Ecto neural progenitor cell (in vitro differentiated cells): ENCODE measurements at regions not wholly inside any gene's neighbourhood (a gene's known extent, or its start where the extent isn't known, plus 50 kb on each side); places are given as distances from the start of the nearest gene placed in this dataset.

ENCODE experiments used
- DNase-seq: peaks from one replicate; pipeline ENCODE4 v3.0.0-alpha.2; 2018; ENCODE audit warnings: low spot score

GRCh38 chr5:58106754-58107410 lies 353.0 kb downstream of the PLK2 start:
- DNase-seq, result no peak

DNA sequence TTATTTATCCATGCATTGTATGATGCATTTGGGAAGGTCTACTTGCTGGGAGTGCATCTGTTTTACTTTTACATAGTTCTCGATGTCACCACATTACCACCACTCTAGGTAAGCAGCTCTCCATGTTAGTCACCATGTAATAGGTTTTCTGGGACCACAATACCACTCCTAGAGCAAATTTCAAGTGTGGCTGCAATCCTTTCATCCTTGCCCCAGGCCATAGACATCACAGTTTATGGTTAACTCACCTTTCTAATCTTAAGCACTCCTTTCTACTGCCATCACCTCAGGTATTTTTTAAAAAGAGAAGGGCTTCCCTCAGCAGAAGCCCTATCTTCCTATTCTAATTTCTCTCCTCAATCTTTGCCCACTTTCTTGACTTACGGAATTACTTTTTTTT lies 354.1 kb downstream of the PLK2 start:
- DNase-seq, result no peak

GRCh38 chr5:58099257-58099656 lies 360.6 kb downstream of the PLK2 start:
- DNase-seq, result no peak

GRCh38 chr5:58094031-58094430 lies 365.9 kb downstream of the PLK2 start:
- no peak for DNase-seq

DNA sequence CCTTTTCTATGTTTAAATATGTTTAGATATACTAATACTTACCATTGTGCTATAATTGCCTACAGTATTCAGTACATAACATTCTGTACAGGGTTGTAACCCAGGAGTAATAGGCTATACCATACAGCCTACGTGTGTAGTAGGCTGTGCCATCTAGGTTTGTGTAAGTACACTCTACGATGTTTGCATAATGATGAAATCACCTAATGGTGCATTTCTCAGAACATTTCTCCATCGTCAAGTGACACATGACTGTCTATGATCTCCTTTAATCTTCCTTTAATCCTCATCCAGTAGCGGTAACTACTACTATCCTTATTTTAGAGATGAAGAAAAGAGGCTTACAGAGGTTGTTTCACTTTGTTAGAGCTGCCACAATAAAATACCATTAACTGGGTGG lies 369.2 kb downstream of the PLK2 start:
- DNase-seq, result no peak

- no peak for DNase-seq
Measured at GRCh38 chr5:58088941-58089340, 370.9 kb downstream of the PLK2 start.

GRCh38 chr5:58087905-58088304 lies 372.0 kb downstream of the PLK2 start:
- no peak for DNase-seq

DNA sequence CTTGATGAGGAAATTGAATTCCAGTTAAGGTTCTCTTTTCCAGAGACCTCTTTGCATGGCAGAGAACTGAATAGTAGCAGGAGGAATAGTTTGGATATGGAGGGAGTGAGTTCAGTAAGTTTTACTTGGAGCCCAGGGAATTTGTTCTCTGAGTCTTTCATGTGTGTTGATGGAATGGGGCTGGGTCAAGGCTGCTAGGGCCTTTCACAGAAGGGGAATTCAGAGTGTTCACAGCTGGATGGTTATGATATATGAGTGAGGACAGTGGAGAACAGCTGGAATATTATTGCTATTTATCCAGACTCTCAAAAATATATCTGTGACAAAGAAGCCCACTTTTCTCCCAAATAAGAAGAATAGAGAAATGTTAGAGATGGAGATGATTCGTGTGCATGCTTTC lies 372.8 kb downstream of the PLK2 start:
- DNase-seq, result no peak

DNA sequence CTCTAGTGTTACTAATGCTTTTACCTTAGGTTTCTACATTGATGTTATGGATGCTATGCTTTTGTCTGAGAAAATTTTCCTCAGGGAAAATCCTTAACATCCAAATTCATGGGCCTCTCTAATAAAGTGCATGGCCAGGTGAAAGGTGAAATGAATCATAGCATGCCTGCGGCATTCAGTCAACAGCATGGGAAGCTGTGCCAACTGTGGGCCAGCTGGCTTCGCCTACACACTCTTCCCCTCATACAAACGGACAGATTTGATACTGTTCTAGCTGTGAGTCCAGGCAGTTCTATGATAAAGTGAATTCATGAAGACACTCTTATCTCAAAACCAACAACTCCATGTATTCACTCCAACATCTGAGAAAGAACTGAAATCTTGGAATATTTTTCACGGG lies 374.1 kb downstream of the PLK2 start:
- no peak for DNase-seq

DNA sequence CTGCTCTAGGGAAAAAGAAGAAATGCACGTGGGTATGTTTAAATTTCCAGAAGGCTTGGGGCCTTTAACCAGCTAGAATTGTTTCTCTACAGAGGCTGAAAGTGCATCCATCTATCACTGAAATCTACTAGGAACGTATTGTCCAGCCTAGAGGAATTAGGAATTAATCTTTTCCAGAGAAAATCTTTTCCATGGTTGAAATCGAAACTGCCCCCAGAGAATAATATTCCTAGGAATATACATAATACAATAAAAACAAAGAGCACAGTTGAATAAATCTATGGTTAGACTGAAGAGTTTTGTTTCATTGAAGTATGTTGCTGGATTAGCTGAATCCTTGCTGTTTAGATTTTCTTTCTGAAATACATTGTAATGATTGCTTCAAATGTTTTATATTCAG lies 378.5 kb downstream of the PLK2 start:
- no peak for DNase-seq

GRCh38 chr5:58080573-58080972 lies 379.3 kb downstream of the PLK2 start:
- no peak for DNase-seq

DNA sequence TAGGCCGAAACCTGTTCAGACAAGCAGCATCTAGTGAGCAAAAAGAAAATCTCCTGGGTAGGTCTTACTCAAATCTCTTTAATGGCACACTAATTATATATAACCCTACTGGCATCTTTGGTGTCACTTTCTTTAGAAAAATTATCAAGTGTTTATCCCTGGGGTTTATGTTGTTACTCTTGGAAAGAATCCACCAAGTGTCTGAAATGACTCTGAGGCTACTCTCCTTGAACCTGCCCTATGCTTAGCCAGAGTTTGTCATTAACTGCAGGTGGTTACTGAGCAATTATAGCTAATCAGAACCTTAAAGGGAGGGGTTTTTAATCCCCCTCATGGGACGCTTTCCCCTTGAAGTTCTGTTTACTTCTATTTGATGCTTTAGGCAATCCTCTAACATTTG lies 381.9 kb downstream of the PLK2 start:
- no peak for DNase-seq

DNA sequence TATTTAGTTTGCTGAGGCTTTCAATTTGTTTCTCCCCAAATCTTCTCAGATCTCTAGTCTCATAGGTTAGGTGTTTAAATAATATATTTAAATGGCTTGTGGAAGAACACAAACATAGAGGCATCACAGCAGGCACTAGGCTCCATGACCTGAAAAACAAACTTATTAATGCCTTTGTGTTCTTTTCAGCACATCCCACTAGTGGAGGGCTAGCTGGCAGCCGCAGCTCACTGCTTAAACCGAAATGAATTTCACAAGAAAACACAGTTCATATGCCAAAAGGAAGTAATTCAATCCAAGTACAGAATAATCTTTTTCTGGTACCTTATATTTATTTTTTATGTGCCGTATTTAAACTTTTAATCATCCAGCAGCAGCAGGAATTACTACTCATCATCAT lies 382.5 kb downstream of the PLK2 start:
- no peak for DNase-seq

DNA sequence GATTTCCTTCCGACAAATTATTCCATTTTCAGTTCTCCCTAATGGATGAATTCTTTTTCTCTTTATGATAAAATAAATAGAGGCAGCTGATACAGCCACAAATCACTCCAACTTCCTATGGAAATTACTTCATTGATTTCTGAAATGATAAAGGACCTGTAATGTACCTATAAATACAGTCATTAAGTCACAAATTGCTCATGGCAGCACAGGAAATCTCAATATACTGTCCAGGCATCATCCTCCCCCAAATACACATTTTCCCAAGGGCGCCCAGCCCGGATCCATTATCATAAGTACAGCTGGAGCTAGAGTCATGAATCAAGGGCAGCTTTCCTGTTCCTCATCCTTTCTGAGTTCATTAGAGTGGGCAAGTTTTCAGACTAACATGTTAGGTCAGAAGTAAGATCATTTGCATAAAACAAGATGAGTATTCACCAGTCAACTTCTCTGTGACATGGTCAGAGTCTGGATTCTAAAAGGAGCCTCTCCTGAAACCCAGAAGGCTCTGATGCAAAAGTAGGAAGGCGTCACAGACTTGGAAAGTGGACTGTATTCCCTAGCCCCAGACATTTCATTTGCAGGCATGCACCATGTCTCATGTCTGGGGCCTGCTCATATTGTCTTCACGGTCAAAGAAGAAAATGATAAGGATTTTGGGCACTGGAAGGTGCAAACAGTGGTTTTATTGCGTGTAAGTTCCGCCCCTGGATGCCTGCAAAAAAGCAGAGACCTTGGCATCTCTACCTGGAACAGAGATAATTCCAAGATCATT lies 383.2 kb downstream of the PLK2 start:
- no peak for DNase-seq

GRCh38 chr5:58075907-58076306 lies 384.0 kb downstream of the PLK2 start:
- DNase-seq, result no peak

DNA sequence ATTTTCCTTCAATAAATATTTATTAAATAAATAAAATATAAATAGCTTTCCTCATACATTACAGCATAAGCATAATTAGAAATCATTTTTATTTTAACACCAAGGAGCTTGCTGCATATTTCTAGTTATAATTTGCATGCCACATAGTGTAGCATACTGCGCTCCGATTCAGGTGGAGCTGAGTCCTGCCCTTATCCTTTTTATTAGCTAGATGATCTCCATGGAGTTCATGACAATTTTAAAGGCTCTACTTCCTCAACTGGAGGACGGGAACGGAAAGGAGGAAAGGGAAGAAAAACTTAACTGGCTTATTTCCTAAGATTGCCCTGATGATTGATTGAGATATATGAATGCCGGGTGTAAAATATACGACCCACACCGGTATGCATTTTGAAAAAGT lies 385.2 kb downstream of the PLK2 start:
- no peak for DNase-seq

- DNase-seq, result no peak
Measured at GRCh38 chr5:58074222-58074621, 385.7 kb downstream of the PLK2 start.

GRCh38 chr5:58073243-58073642 lies 386.6 kb downstream of the PLK2 start:
- DNase-seq, result no peak

GRCh38 chr5:58072300-58072965 lies 387.5 kb downstream of the PLK2 start:
- DNase-seq, result no peak

DNA sequence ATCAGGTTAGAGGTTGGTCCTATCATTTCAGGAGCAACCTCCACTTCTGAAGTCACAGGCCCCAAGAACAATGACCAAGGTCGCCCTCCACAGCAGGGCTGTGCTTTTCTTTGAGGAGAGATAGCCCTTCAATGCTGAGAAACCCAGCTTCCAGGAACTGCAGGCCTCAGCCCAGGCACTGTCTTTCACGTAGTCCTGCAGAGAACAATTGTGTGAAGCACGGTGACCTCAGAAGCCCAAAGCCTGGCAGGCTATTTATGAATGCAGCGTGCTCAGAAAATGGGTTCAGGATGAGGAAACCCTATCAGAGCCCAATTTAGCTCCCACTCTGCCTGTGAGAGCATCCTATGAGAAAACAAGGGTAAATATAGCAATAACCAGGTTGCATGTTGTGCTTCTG lies 388.3 kb downstream of the PLK2 start:
- peak; percentile 55 for DNase-seq

DNA sequence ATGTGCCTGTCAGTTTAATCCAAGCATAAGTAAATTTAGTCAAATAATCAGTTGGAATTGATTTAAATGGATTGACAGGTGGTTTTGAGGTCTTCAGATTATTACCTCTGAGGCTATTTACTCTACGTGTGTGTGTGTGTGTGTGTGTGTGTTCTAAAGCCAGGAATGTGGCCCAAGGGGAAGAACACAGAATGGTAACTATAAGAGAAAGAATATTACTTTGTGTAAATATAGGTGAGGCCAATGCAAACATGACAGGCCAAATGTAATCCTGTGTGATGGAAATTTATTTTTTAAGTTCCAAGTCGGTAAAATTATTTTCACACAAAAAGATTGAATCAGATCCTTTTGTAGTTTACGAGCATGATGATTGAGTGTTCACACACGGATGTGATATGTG lies 390.0 kb downstream of the PLK2 start:
- no peak for DNase-seq

- no peak for DNase-seq
Measured at GRCh38 chr5:58069016-58069705, 390.7 kb downstream of the PLK2 start.

DNA sequence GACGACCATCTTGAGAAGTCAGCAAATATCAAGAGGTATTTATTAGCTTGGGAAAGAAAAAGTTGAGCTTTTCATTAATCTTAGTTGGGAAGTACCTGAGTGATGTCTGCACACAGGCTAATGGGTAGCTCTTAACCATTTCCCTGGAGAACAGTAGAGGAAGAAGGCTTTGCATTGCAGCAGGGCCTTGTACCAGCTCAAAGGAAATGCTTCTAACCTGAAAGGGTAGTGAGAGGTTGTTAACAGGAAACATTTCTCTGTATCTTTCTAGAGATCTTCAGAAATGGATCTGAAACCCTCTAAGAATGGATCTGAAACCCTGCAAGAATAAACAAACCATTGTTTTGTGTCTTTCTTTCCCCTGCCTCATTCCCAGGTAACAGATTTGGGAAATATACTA lies 393.3 kb downstream of the PLK2 start:
- no peak for DNase-seq
